ENCODE measurements at regions not wholly inside any gene's neighbourhood (a gene's known extent, or its start where the extent isn't known, plus 50 kb on each side); places are given as distances from the start of the nearest gene placed in this dataset.

DNA sequence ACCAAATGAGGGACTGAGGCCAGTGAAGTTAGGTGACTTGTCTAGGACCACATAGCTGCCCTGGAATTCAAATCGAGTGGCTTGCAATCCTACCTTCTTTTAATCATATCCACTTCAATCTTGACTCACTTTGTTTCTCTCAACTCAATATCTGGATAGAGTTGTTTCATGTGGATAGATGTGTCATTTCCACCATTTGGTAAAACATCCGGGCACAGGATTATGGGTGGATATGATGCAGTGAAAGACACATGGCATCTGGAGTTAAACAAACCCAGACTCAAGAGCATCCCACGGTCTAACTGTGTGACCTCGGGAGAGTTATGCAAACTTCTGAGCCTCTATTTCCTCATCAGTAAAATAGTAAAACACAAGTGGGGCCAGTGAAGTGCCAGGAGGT lies 103.6 kb upstream of the CNKSR3 start:
- TF ChIP-seq POLR2A (IDR thresholded peaks at IDR 0.05) (no peak), CTCF (IDR thresholded peaks at IDR 0.05) (no peak)

All from Peyer's patch (tissue), 4 donors.